ENCODE measurements at regions not wholly inside any gene's neighbourhood (a gene's known extent, or its start where the extent isn't known, plus 50 kb on each side); places are given as distances from the start of the nearest gene placed in this dataset.

GRCh38 chr4:134727696-134728095, 526.1 kb upstream of the PABPC4L start:
- dilution Hi-C loops (cut with MboI; ENCODE audit: extremely low pct_ligation_motif_present, low sequenced_read_pairs), result no loop called here
- Histone ChIP-seq H3K9me1 (replicated peaks; ENCODE audit: control insufficient read depth, extremely low read depth, insufficient read depth, low read length) (no peaks in the 10 kb centered on the region), H3K9ac (replicated peaks; ENCODE audit: extremely low read depth, insufficient read depth, low read length) (no peak overlapping the region), H3K79me2 (ENCODE audit: control insufficient read depth, insufficient read depth, low read length) (no peaks in the 10 kb centered on the region), H3K27me3 (ENCODE audit: control insufficient read depth in 2 of 2, insufficient read depth in 2 of 2, low read length in 2 of 2) (no peaks in the 10 kb centered on the region), H3K36me3 (ENCODE audit: control insufficient read depth in 2 of 2, extremely low read depth in 1 of 2, insufficient read depth in 2 of 2, low read length in 2 of 2) (no peaks in the 10 kb centered on the region), H3K9me3 (replicated peaks; ENCODE audit: control insufficient read depth, insufficient read depth, low read length) (no peaks in the 10 kb centered on the region), H3K4me3 (replicated peaks in 1 of 3; ENCODE audit: insufficient read depth in 1 of 3, low read depth in 1 of 3, low read length in 3 of 3) (no peak overlapping the region), H3K4me1 (ENCODE audit: control insufficient read depth, extremely low read depth, insufficient read depth, low read length) (peaks cover 2% of the 10 kb centered on the region), H2AFZ (ENCODE audit: low read depth, low read length) (no peak overlapping the region), H4K20me1 (replicated peaks; ENCODE audit: control insufficient read depth, extremely low read depth, insufficient read depth, low read length) (no peaks in the 10 kb centered on the region), H3K27ac (ENCODE audit: insufficient read depth, low read depth, low read length) (no peak overlapping the region), H3K4me2 (ENCODE audit: insufficient read depth, low read length) (no peak overlapping the region)
- FAIRE-seq (no peak), DNase-seq (ENCODE audit: low read depth, low spot score) (no peak)
- intact Hi-C loops (cut with micrococcal nuclease), result no loop called here
- ChIA-PET POLR2A (no interaction called here), CTCF (no interaction called here)
- BruUV-seq (replicated peaks), result no TSS peak
- TF ChIP-seq POLR2A (IDR thresholded peaks at IDR 0.05; ENCODE audit: low read depth, low read length), result no peak
- no peak for TF ChIP-seq JUN (IDR thresholded peaks at IDR 0.05; ENCODE audit: borderline replicate concordance, insufficient read depth, insufficient read length, low read depth)
- TF ChIP-seq GATA2 (IDR thresholded peaks at IDR 0.05; ENCODE audit: insufficient read depth, insufficient read length, low read depth, low read length), result no peak
- no peak for TF ChIP-seq MAX (IDR thresholded peaks at IDR 0.05; ENCODE audit: insufficient read depth, insufficient read length)
- TF ChIP-seq EZH2 (IDR thresholded peaks at IDR 0.05; ENCODE audit: borderline replicate concordance, low read depth, low read length, severe bottlenecking), result no peak
- TF ChIP-seq POLR2AphosphoS5 (IDR thresholded peaks at IDR 0.05; ENCODE audit: insufficient read depth, low read depth, low read length), result no peak
- TF ChIP-seq MYC (IDR thresholded peaks at IDR 0.05; ENCODE audit: low read depth, low read length), result no peak

- Histone ChIP-seq H3K4me2 (ENCODE audit: insufficient read depth, low read length) (peak overlapping the region; percentile 24), H3K36me3 (ENCODE audit: control insufficient read depth in 2 of 2, extremely low read depth in 1 of 2, insufficient read depth in 2 of 2, low read length in 2 of 2) (no peaks in the 10 kb centered on the region)
These were observed 520.7 kb upstream of the PABPC4L start for GRCh38 chr4:134722306-134722705.

More at GRCh38 chr4:134722306-134722705, 520.7 kb upstream of the PABPC4L start:
- Histone ChIP-seq H2AFZ (ENCODE audit: low read depth, low read length) (no peak overlapping the region), H3K9ac (replicated peaks; ENCODE audit: extremely low read depth, insufficient read depth, low read length) (no peak overlapping the region), H4K20me1 (replicated peaks; ENCODE audit: control insufficient read depth, extremely low read depth, insufficient read depth, low read length) (no peaks in the 10 kb centered on the region), H3K9me3 (replicated peaks; ENCODE audit: control insufficient read depth, insufficient read depth, low read length) (no peaks in the 10 kb centered on the region), H3K9me1 (replicated peaks; ENCODE audit: control insufficient read depth, extremely low read depth, insufficient read depth, low read length) (no peaks in the 10 kb centered on the region), H3K79me2 (ENCODE audit: control insufficient read depth, insufficient read depth, low read length) (no peaks in the 10 kb centered on the region), H3K4me1 (ENCODE audit: control insufficient read depth, extremely low read depth, insufficient read depth, low read length) (peaks cover 12% of the 10 kb centered on the region), H3K27ac (ENCODE audit: insufficient read depth, low read depth, low read length) (peak overlapping the region; percentile 51), H3K4me3 (replicated peaks in 1 of 3; ENCODE audit: insufficient read depth in 1 of 3, low read depth in 1 of 3, low read length in 3 of 3) (no peak overlapping the region), H3K27me3 (ENCODE audit: control insufficient read depth in 2 of 2, insufficient read depth in 2 of 2, low read length in 2 of 2) (no peaks in the 10 kb centered on the region)
- TF ChIP-seq MYC (IDR thresholded peaks at IDR 0.05; ENCODE audit: low read depth, low read length) (no peak), JUN (IDR thresholded peaks at IDR 0.05; ENCODE audit: borderline replicate concordance, insufficient read depth, insufficient read length, low read depth) (peak; percentile 78), MAX (IDR thresholded peaks at IDR 0.05; ENCODE audit: insufficient read depth, insufficient read length) (no peak), CTCF (IDR thresholded peaks at IDR 0.05; ENCODE audit: extremely low read depth in 1 of 2, insufficient read depth in 1 of 2, low read depth in 1 of 2, low read length in 2 of 2) (no peak), GATA2 (IDR thresholded peaks at IDR 0.05; ENCODE audit: insufficient read depth, insufficient read length, low read depth, low read length) (peak; percentile 87), FOS (IDR thresholded peaks at IDR 0.05; ENCODE audit: borderline replicate concordance, insufficient read depth, low read length) (peak; percentile 61), POLR2AphosphoS5 (IDR thresholded peaks at IDR 0.05; ENCODE audit: insufficient read depth, low read depth, low read length) (no peak), POLR2A (IDR thresholded peaks at IDR 0.05; ENCODE audit: low read depth, low read length) (no peak), EZH2 (IDR thresholded peaks at IDR 0.05; ENCODE audit: borderline replicate concordance, low read depth, low read length, severe bottlenecking) (no peak)
- intact Hi-C loops (cut with micrococcal nuclease), result loop anchor here (5.0 kb wide), 1 partner anchor 135 kb away; no protein-coding TSS in a partner anchor
- ChIA-PET CTCF (interaction anchor here (1.0 kb wide), 1 partner anchor 9 kb away, joined by 3 read pairs; no protein-coding TSS in a partner anchor), POLR2A (no interaction called here)
- DNase-seq (ENCODE audit: low read depth, low spot score), result peak; percentile 69
- no TSS peak for BruUV-seq (replicated peaks)
- dilution Hi-C loops (cut with MboI; ENCODE audit: extremely low pct_ligation_motif_present, low sequenced_read_pairs), result no loop called here
- no peak for FAIRE-seq
